Daoy (cell line): ENCODE measurements at regions not wholly inside any gene's neighbourhood (a gene's known extent, or its start where the extent isn't known, plus 50 kb on each side); places are given as distances from the start of the nearest gene placed in this dataset.
A peak's percentile ranks its signal among the peaks of the same experiment; 100 is the strongest.

Experiments
- DNase-seq: peaks from one replicate; pipeline ENCODE4 v3.0.0-alpha.2; 2015; ENCODE audit warnings: low read depth

- DNase-seq = no peak
These were observed 1603.0 kb upstream of the TENM3 start for GRCh38 chr4:180640193-180640592.

GRCh38 chr4:180641495-180641894 lies 1601.7 kb upstream of the TENM3 start:
- no peak for DNase-seq

GRCh38 chr4:180642732-180643131 lies 1600.5 kb upstream of the TENM3 start:
- DNase-seq = no peak

- no peak for DNase-seq
These were observed 1592.9 kb upstream of the TENM3 start for GRCh38 chr4:180650273-180650672.

- DNase-seq = no peak
These were observed 1590.7 kb upstream of the TENM3 start for GRCh38 chr4:180652533-180652932.

- no peak for DNase-seq
These were observed 1587.3 kb upstream of the TENM3 start for GRCh38 chr4:180655886-180656285.

- DNase-seq = no peak
These were observed 1585.3 kb upstream of the TENM3 start for GRCh38 chr4:180657881-180658280.

GRCh38 chr4:180664766-180665368 lies 1578.3 kb upstream of the TENM3 start:
- peak; percentile 67 for DNase-seq

GRCh38 chr4:180665481-180665880 lies 1577.7 kb upstream of the TENM3 start:
- no peak for DNase-seq

GRCh38 chr4:180665994-180666824 lies 1577.0 kb upstream of the TENM3 start:
- peak; percentile 59 for DNase-seq

- DNase-seq = no peak
These were observed 1574.5 kb upstream of the TENM3 start for GRCh38 chr4:180668732-180669131.

GRCh38 chr4:180669680-180670079 lies 1573.5 kb upstream of the TENM3 start:
- DNase-seq = peak; percentile 14

- DNase-seq = no peak
These were observed 1568.4 kb upstream of the TENM3 start for GRCh38 chr4:180674619-180675358.

- no peak for DNase-seq
These were observed 1567.9 kb upstream of the TENM3 start for GRCh38 chr4:180675359-180675650.

- DNase-seq = no peak
These were observed 1562.9 kb upstream of the TENM3 start for GRCh38 chr4:180680305-180680704.

- DNase-seq = no peak
These were observed 1560.4 kb upstream of the TENM3 start for GRCh38 chr4:180682776-180683175.

GRCh38 chr4:180683186-180683585 lies 1560.0 kb upstream of the TENM3 start:
- no peak for DNase-seq

- peak; percentile 30 for DNase-seq
These were observed 1554.7 kb upstream of the TENM3 start for GRCh38 chr4:180688480-180688879.

- no peak for DNase-seq
These were observed 1548.3 kb upstream of the TENM3 start for GRCh38 chr4:180694875-180695274.

GRCh38 chr4:180695851-180696250 lies 1547.4 kb upstream of the TENM3 start:
- peak; percentile 67 for DNase-seq

- DNase-seq = no peak
These were observed 1546.6 kb upstream of the TENM3 start for GRCh38 chr4:180696460-180697092.

- no peak for DNase-seq
These were observed 1544.5 kb upstream of the TENM3 start for GRCh38 chr4:180698550-180699195.
